GM12873 (cell line): ENCODE measurements at regions not wholly inside any gene's neighbourhood (a gene's known extent, or its start where the extent isn't known, plus 50 kb on each side); places are given as distances from the start of the nearest gene placed in this dataset.

Experiments
- CTCF ChIP-seq: IDR thresholded peaks from 2 replicates; pipeline ENCODE4 v1.5.1; 2012; ENCODE audit warnings: low read depth, mild to moderate bottlenecking, moderate library complexity, low read length, control low read depth; ENCODE audit not compliant: insufficient read depth; ENCODE audit errors: missing control alignments

GRCh38 chr12:130075497-130076076 is 86.7 kb upstream of the FZD10 start:
- TF ChIP-seq CTCF, result no peak

- TF ChIP-seq CTCF, result no peak
Observed at GRCh38 chr12:130076126-130076525, 86.1 kb upstream of the FZD10 start.

GRCh38 chr12:130076752-130077151 is 85.5 kb upstream of the FZD10 start:
- TF ChIP-seq CTCF, result no peak

- no peak for TF ChIP-seq CTCF
Observed at GRCh38 chr12:130078852-130079251, 83.4 kb upstream of the FZD10 start.

GRCh38 chr12:130079279-130079678 is 83.0 kb upstream of the FZD10 start:
- no peak for TF ChIP-seq CTCF

- TF ChIP-seq CTCF, result no peak
Observed at GRCh38 chr12:130080205-130080604, 82.1 kb upstream of the FZD10 start.

GRCh38 chr12:130081117-130081805 is 81.0 kb upstream of the FZD10 start:
- no peak for TF ChIP-seq CTCF
